ENCODE measurements at regions not wholly inside any gene's neighbourhood (a gene's known extent, or its start where the extent isn't known, plus 50 kb on each side); places are given as distances from the start of the nearest gene placed in this dataset.
"Not testable (repeated sequence)": the region's sequence is repeated elsewhere in the genome, so short reads cannot be mapped to it uniquely, and the experiment has no call there.

GRCh38 chr18:29494371-29494770 lies 1317.4 kb upstream of the CDH2 start:
- no peak for DNase-seq

GRCh38 chr18:29491907-29492306 lies 1315.0 kb upstream of the CDH2 start:
- no peak for DNase-seq

- DNase-seq: no peak
These were observed 1311.7 kb upstream of the CDH2 start for GRCh38 chr18:29488617-29489016.

GRCh38 chr18:29465526-29465925 lies 1288.6 kb upstream of the CDH2 start:
- DNase-seq: no peak

- DNase-seq: no peak
These were observed 1283.0 kb upstream of the CDH2 start for GRCh38 chr18:29459972-29460371.

- DNase-seq: no peak
These were observed 1280.5 kb upstream of the CDH2 start for GRCh38 chr18:29457316-29457889.

- no peak for DNase-seq
These were observed 1272.5 kb upstream of the CDH2 start for GRCh38 chr18:29449424-29449823.

GRCh38 chr18:29439398-29439797 lies 1262.5 kb upstream of the CDH2 start:
- no peak for DNase-seq

GRCh38 chr18:29436459-29436858 lies 1259.5 kb upstream of the CDH2 start:
- DNase-seq: no peak

GRCh38 chr18:29434650-29435049 lies 1257.7 kb upstream of the CDH2 start:
- no peak for DNase-seq

GRCh38 chr18:29430416-29430815 lies 1253.5 kb upstream of the CDH2 start:
- DNase-seq: no peak

GRCh38 chr18:29418136-29418535 lies 1241.2 kb upstream of the CDH2 start:
- no peak for DNase-seq

GRCh38 chr18:29406996-29407395 lies 1230.1 kb upstream of the CDH2 start:
- no peak for DNase-seq

GRCh38 chr18:29397536-29397935 lies 1220.6 kb upstream of the CDH2 start:
- DNase-seq: no peak

GRCh38 chr18:29383311-29384273 lies 1206.7 kb upstream of the CDH2 start:
- no peak for DNase-seq

- DNase-seq: no peak
These were observed 1201.8 kb upstream of the CDH2 start for GRCh38 chr18:29378651-29379136.

- no peak for DNase-seq
These were observed 1200.4 kb upstream of the CDH2 start for GRCh38 chr18:29377346-29377745.

- DNase-seq: no peak
These were observed 1196.1 kb upstream of the CDH2 start for GRCh38 chr18:29373000-29373399.

- DNase-seq: no peak
These were observed 1184.9 kb upstream of the CDH2 start for GRCh38 chr18:29361843-29362242.

GRCh38 chr18:29360659-29361058 lies 1183.7 kb upstream of the CDH2 start:
- DNase-seq: not testable (repeated sequence)

GRCh38 chr18:29359222-29359621 lies 1182.3 kb upstream of the CDH2 start:
- not testable (repeated sequence) for DNase-seq

GRCh38 chr18:29351171-29351570 lies 1174.2 kb upstream of the CDH2 start:
- no peak for DNase-seq

GRCh38 chr18:29328932-29329331 lies 1152.0 kb upstream of the CDH2 start:
- DNase-seq: no peak

- no peak for DNase-seq
These were observed 1149.3 kb upstream of the CDH2 start for GRCh38 chr18:29326214-29326613.

All from T-helper 2 cell (primary cell).